ENCODE measurements at regions not wholly inside any gene's neighbourhood (a gene's known extent, or its start where the extent isn't known, plus 50 kb on each side); places are given as distances from the start of the nearest gene placed in this dataset.

DNA sequence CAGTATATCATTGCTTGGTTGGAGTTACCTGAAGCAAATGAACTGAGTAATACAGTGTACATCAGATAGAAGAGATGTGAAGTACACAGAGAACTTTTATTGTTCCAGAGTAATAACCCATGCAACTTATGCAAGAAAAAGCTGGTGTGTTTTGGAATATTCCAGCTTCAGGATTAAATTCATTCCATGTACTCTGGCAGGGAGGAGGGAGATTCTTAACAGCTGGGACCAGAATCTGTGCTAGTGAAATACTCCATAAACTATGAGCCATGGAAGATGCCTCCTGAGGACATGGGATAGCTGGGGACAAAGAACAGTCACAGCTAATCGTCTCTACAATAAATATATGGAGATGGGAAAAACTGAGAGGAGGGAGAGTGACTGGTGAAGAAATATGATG lies 101.6 kb upstream of the OTUD4 start:
- TF ChIP-seq CHD2 (IDR thresholded peaks at IDR 0.05; ENCODE audit: borderline replicate concordance, low read depth, low read length) (no peak), HDAC2 (IDR thresholded peaks at IDR 0.05) (no peak), EED (IDR thresholded peaks at IDR 0.05; ENCODE audit: low read depth) (no peak)

Measured in GM12878 (cell line).